ENCODE measurements at regions not wholly inside any gene's neighbourhood (a gene's known extent, or its start where the extent isn't known, plus 50 kb on each side); places are given as distances from the start of the nearest gene placed in this dataset.
"Not testable (repeated sequence)": the region's sequence is repeated elsewhere in the genome, so short reads cannot be mapped to it uniquely, and the experiment has no call there.

- H3K79me2 ChIP-seq (ENCODE audit: insufficient read depth, low read length); H3K9me3 ChIP-seq (ENCODE audit: insufficient read depth, low read depth, low read length); H2AFZ ChIP-seq (ENCODE audit: low read length); H3K4me3 ChIP-seq (ENCODE audit: low read length, poor library complexity, severe bottlenecking); H3K27me3 ChIP-seq (ENCODE audit: insufficient read depth, low read length, poor library complexity, severe bottlenecking); H3K9ac ChIP-seq (ENCODE audit: low read depth, low read length, poor library complexity, severe bottlenecking); H3K9me2 ChIP-seq (replicated peaks; ENCODE audit: low read depth, low read length); H3K36me3 ChIP-seq (ENCODE audit: insufficient read depth, low read length); H4K20me1 ChIP-seq (ENCODE audit: insufficient read depth, low read length, poor library complexity, severe bottlenecking); H3F3A ChIP-seq (ENCODE audit: low read depth); H3K4me2 ChIP-seq (ENCODE audit: low read depth, low read length, poor library complexity, severe bottlenecking): not testable (repeated sequence)
- H3K4me1 ChIP-seq (ENCODE audit: insufficient read depth, low read length, poor library complexity, severe bottlenecking): peaks cover 19% of the 10 kb centered on the region
Measured at GRCh38 chr17:64791691-64792090, 127.6 kb downstream of the LRRC37A3 start.

GRCh38 chr17:64791226-64791625 is 128.1 kb downstream of the LRRC37A3 start:
- H3K4me3 ChIP-seq (ENCODE audit: low read length, poor library complexity, severe bottlenecking); H3K9me2 ChIP-seq (replicated peaks; ENCODE audit: low read depth, low read length); H3K4me2 ChIP-seq (ENCODE audit: low read depth, low read length, poor library complexity, severe bottlenecking); H3K9ac ChIP-seq (ENCODE audit: low read depth, low read length, poor library complexity, severe bottlenecking); H3F3A ChIP-seq (ENCODE audit: low read depth); H3K36me3 ChIP-seq (ENCODE audit: insufficient read depth, low read length); H2AFZ ChIP-seq (ENCODE audit: low read length); H3K27me3 ChIP-seq (ENCODE audit: insufficient read depth, low read length, poor library complexity, severe bottlenecking); H4K20me1 ChIP-seq (ENCODE audit: insufficient read depth, low read length, poor library complexity, severe bottlenecking); H3K79me2 ChIP-seq (ENCODE audit: insufficient read depth, low read length); H3K9me3 ChIP-seq (ENCODE audit: insufficient read depth, low read depth, low read length): not testable (repeated sequence)
- peaks cover 19% of the 10 kb centered on the region for H3K4me1 ChIP-seq (ENCODE audit: insufficient read depth, low read length, poor library complexity, severe bottlenecking)

DNA sequence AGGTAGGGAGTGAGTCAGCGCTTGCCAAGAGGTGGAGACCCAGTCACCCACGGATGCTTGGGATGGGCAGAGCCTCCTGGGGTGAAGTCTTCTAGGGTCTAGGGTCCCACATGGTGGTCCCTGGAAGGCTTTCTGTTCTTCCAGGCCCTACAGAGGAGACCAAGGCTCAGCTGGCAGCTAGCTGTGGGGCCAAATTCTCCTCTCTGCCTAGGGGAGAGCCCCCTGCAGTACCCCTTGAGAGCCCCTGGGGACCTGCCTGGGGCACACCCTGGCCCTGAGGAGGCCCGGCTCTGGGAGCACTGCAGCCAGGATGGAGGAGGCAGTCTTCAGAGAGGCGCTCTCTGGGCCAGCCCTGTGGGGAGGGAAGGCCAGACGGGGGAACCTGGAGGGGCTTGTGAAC is 128.6 kb upstream of the SMURF2 start:
- H3K4me2 ChIP-seq (ENCODE audit: low read depth, low read length, poor library complexity, severe bottlenecking); H2AFZ ChIP-seq (ENCODE audit: low read length); H3K36me3 ChIP-seq (ENCODE audit: insufficient read depth, low read length); H3K4me3 ChIP-seq (ENCODE audit: low read length, poor library complexity, severe bottlenecking); H3K79me2 ChIP-seq (ENCODE audit: insufficient read depth, low read length); H3K27me3 ChIP-seq (ENCODE audit: insufficient read depth, low read length, poor library complexity, severe bottlenecking); H3F3A ChIP-seq (ENCODE audit: low read depth); H4K20me1 ChIP-seq (ENCODE audit: insufficient read depth, low read length, poor library complexity, severe bottlenecking); H3K9me3 ChIP-seq (ENCODE audit: insufficient read depth, low read depth, low read length); H3K9ac ChIP-seq (ENCODE audit: low read depth, low read length, poor library complexity, severe bottlenecking); H3K9me2 ChIP-seq (replicated peaks; ENCODE audit: low read depth, low read length): not testable (repeated sequence)
- H3K4me1 ChIP-seq (ENCODE audit: insufficient read depth, low read length, poor library complexity, severe bottlenecking): peaks cover 19% of the 10 kb centered on the region

GRCh38 chr17:64790193-64790592 is 128.1 kb upstream of the SMURF2 start:
- not testable (repeated sequence) for H3K4me2 ChIP-seq (ENCODE audit: low read depth, low read length, poor library complexity, severe bottlenecking)

GRCh38 chr17:64789061-64789445 is 126.9 kb upstream of the SMURF2 start:
- H3K9me2 ChIP-seq (replicated peaks; ENCODE audit: low read depth, low read length); H3K4me2 ChIP-seq (ENCODE audit: low read depth, low read length, poor library complexity, severe bottlenecking); H3F3A ChIP-seq (ENCODE audit: low read depth); H3K4me3 ChIP-seq (ENCODE audit: low read length, poor library complexity, severe bottlenecking); H3K9ac ChIP-seq (ENCODE audit: low read depth, low read length, poor library complexity, severe bottlenecking); H3K79me2 ChIP-seq (ENCODE audit: insufficient read depth, low read length); H3K36me3 ChIP-seq (ENCODE audit: insufficient read depth, low read length); H3K27me3 ChIP-seq (ENCODE audit: insufficient read depth, low read length, poor library complexity, severe bottlenecking); H4K20me1 ChIP-seq (ENCODE audit: insufficient read depth, low read length, poor library complexity, severe bottlenecking); H2AFZ ChIP-seq (ENCODE audit: low read length); H3K9me3 ChIP-seq (ENCODE audit: insufficient read depth, low read depth, low read length): not testable (repeated sequence)
- H3K4me1 ChIP-seq (ENCODE audit: insufficient read depth, low read length, poor library complexity, severe bottlenecking): peaks cover 15% of the 10 kb centered on the region

More at GRCh38 chr17:64790193-64790592, 128.1 kb upstream of the SMURF2 start:
- H2AFZ ChIP-seq (ENCODE audit: low read length); H3K79me2 ChIP-seq (ENCODE audit: insufficient read depth, low read length); H3K4me3 ChIP-seq (ENCODE audit: low read length, poor library complexity, severe bottlenecking); H3K9me2 ChIP-seq (replicated peaks; ENCODE audit: low read depth, low read length); H3K36me3 ChIP-seq (ENCODE audit: insufficient read depth, low read length); H3K27me3 ChIP-seq (ENCODE audit: insufficient read depth, low read length, poor library complexity, severe bottlenecking); H3K9ac ChIP-seq (ENCODE audit: low read depth, low read length, poor library complexity, severe bottlenecking); H4K20me1 ChIP-seq (ENCODE audit: insufficient read depth, low read length, poor library complexity, severe bottlenecking); H3K9me3 ChIP-seq (ENCODE audit: insufficient read depth, low read depth, low read length); H3F3A ChIP-seq (ENCODE audit: low read depth): not testable (repeated sequence)
- H3K4me1 ChIP-seq (ENCODE audit: insufficient read depth, low read length, poor library complexity, severe bottlenecking): peaks cover 19% of the 10 kb centered on the region

Measured in Loucy (cell line).